Psoas muscle (tissue), 7 donors: ENCODE measurements at regions not wholly inside any gene's neighbourhood (a gene's known extent, or its start where the extent isn't known, plus 50 kb on each side); places are given as distances from the start of the nearest gene placed in this dataset.

Experiments
- ATAC-seq, 4 donors: fragments of 200-7000 bp; cut with Tn5 transposase; one replicate each; pipeline ENCODE4 v1.9.1; 2020; ENCODE audit warnings: moderate library complexity in 3 of 4, mild to moderate bottlenecking in 2 of 4
- DNase-seq, 2 donors: peaks; one replicate each; pipeline ENCODE4 v3.0.0-alpha.2; 2020
- H3K27ac ChIP-seq: fragments of 200-600 bp; one replicate; pipeline ENCODE4 v1.8.0; 2022
- H3K27me3 ChIP-seq, 3 donors: fragments of 200-600 bp in 1 of 3; one replicate each; pipeline versions ENCODE4 v1.6.1 to v1.8.0; 2013 to 2022; ENCODE audit warnings: low read length in 2 of 3, mild to moderate bottlenecking in 2 of 3, moderate library complexity in 1 of 3; ENCODE audit not compliant: insufficient read depth in 3 of 3
- H3K36me3 ChIP-seq, 2 donors: fragments of 200-600 bp in 1 of 2; one replicate each; pipeline versions ENCODE4 v1.6.1 to v1.8.0; 2013 to 2022; ENCODE audit warnings: low read depth in 1 of 2, mild to moderate bottlenecking in 1 of 2, moderate library complexity in 1 of 2; ENCODE audit not compliant: insufficient read depth in 1 of 2
- H3K4me1 ChIP-seq: fragments of 200-600 bp; one replicate; pipeline ENCODE4 v1.8.0; 2022
- H3K4me3 ChIP-seq: fragments of 200-600 bp; one replicate; pipeline ENCODE4 v1.8.0; 2022; ENCODE audit warnings: mild to moderate bottlenecking
- H3K9me3 ChIP-seq: fragments of 200-600 bp; one replicate; pipeline ENCODE4 v1.8.0; 2022
- CTCF ChIP-seq: fragments of 200-600 bp; IDR thresholded peaks from one replicate; pipeline ENCODE4 v1.8.0; 2022; ENCODE audit warnings: antibody characterized with exemption
- WGBS, 3 donors: extraction: QIAGEN DNeasy Blood & Tissue Kit; methylation state at CpG; one replicate each; pipeline versions ENCODE4 v1.1.6 to v1.1.7; 2013; 5-methylcytosine and 5-hydroxymethylcytosine counted together
- intact Hi-C, 2 donors: fragments of 100-400 bp; cut with DNase I; formaldehyde crosslinking; loops; one replicate each; pipeline versions ENCODE4 v1.11.0 to v1.14.2; 2022
- donor health status: healthy with polysubstance abuse.
- donor health status: DM: no; HTN: no; CAD: no; lungs with moderate emphysema.
- donor health status: Bipolar disorder and iron deficiency.
- donor health status: healthy.
- donor health status: DM: yes; HTN: yes; CAD: no.
- donor health status: DM: no; HTN: no; CAD: no.
- donor health status: DM: yes; HTN: yes; CAD: no.

GRCh38 chrX:5748586-5749150, 480.0 kb downstream of the NLGN4X start:
- no peaks in the 10 kb centered on the region for H3K9me3 ChIP-seq
- no peak for ATAC-seq
- TF ChIP-seq CTCF: no peak
- intact Hi-C loops: no loop called here
- H3K36me3 ChIP-seq: no peaks in the 10 kb centered on the region
- 69 to 82% (median 78%) methylated on average over 9 of the region's 9 CpGs for WGBS, 3 donors
- no peaks in the 10 kb centered on the region for H3K27me3 ChIP-seq
- no peak overlapping the region for H3K4me3 ChIP-seq
- no peak overlapping the region for H3K27ac ChIP-seq
- DNase-seq: no peak
- H3K4me1 ChIP-seq: no peaks in the 10 kb centered on the region

GRCh38 chrX:5746231-5746630, 482.4 kb downstream of the NLGN4X start:
- no peaks in the 10 kb centered on the region for H3K27me3 ChIP-seq
- H3K4me3 ChIP-seq: no peak overlapping the region
- DNase-seq: no peak
- no peaks in the 10 kb centered on the region for H3K9me3 ChIP-seq
- no peak overlapping the region for H3K27ac ChIP-seq
- H3K4me1 ChIP-seq: no peaks in the 10 kb centered on the region
- no peaks in the 10 kb centered on the region for H3K36me3 ChIP-seq
- no peak for TF ChIP-seq CTCF
- no peak for ATAC-seq
- intact Hi-C loops: no loop called here
- WGBS, 3 donors: 53 to 72% (median 59%) methylated on average over 4 of the region's 4 CpGs

- Histone ChIP-seq H3K27me3 (no peaks in the 10 kb centered on the region), H3K27ac (no peak overlapping the region), H3K4me1 (no peaks in the 10 kb centered on the region), H3K9me3 (peaks cover 3% of the 10 kb centered on the region), H3K36me3 (no peaks in the 10 kb centered on the region), H3K4me3 (no peak overlapping the region)
- intact Hi-C loops: no loop called here
- no peak for TF ChIP-seq CTCF
- 82 to 87% (median 84%) methylated on average over 3 of the region's 3 CpGs for WGBS, 3 donors
- DNase-seq: no peak
- ATAC-seq: no peak
These were observed 495.2 kb downstream of the NLGN4X start for GRCh38 chrX:5733501-5733900.

DNA sequence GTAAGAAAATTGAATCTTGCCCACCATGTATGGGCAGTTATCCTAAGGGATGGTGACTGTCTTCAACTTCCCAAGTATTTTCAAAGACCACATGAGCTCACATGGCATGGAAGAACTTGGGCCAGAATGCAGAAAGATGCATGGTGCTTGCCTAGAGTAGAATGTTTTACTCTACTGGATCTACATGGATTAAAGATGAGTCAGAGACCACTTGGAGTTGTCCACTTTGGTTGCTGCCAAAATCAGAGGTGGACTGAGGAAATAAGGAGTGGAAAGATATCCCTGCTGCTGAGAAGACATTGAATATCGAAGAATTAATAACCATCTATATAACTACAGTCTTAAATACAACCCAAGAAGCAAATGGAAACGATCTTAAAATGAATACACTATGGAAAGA, 498.1 kb downstream of the NLGN4X start:
- H3K27ac ChIP-seq: no peak overlapping the region
- DNase-seq: no peak
- no peaks in the 10 kb centered on the region for H3K4me1 ChIP-seq
- TF ChIP-seq CTCF: no peak
- WGBS, 3 donors: 48 to 77% (median 72%) methylated on average over 2 of the region's 2 CpGs
- intact Hi-C loops: no loop called here
- H3K4me3 ChIP-seq: no peak overlapping the region
- no peaks in the 10 kb centered on the region for H3K36me3 ChIP-seq
- peaks cover 3% of the 10 kb centered on the region for H3K9me3 ChIP-seq
- H3K27me3 ChIP-seq: no peaks in the 10 kb centered on the region
- ATAC-seq: no peak

- ATAC-seq: no peak
- Histone ChIP-seq H3K27me3 (no peaks in the 10 kb centered on the region), H3K27ac (no peak overlapping the region), H3K36me3 (no peaks in the 10 kb centered on the region), H3K4me3 (no peak overlapping the region), H3K9me3 (no peaks in the 10 kb centered on the region), H3K4me1 (no peaks in the 10 kb centered on the region)
- DNase-seq: no peak
- intact Hi-C loops: no loop called here
- WGBS, 3 donors: 63 to 76% (median 75%) methylated on average over 5 of the region's 5 CpGs
- TF ChIP-seq CTCF: no peak
These were observed 502.4 kb downstream of the NLGN4X start for GRCh38 chrX:5726224-5726623.
